Gastrocnemius medialis (tissue), 4 donors: ENCODE measurements at regions not wholly inside any gene's neighbourhood (a gene's known extent, or its start where the extent isn't known, plus 50 kb on each side); places are given as distances from the start of the nearest gene placed in this dataset.
"Not testable (repeated sequence)": the region's sequence is repeated elsewhere in the genome, so short reads cannot be mapped to it uniquely, and the experiment has no call there.

Source experiments
- ATAC-seq, 2 donors: fragments of 150-250 bp; one replicate each; pipeline ENCODE4 v1.9.1; 2016
- DNase-seq, 2 donors: peaks; one replicate each; pipeline ENCODE4 v3.0.0-alpha.2; 2019
- H3K27ac ChIP-seq, 4 donors: fragments of 200-600 bp; sonication (generic); 1 replicate in 1 of 4; 2 replicates in 3 of 4; pipeline ENCODE4 v1.5.1; 2016 to 2018; ENCODE audit warnings: mild to moderate bottlenecking in 2 of 4, moderate library complexity in 1 of 4
- H3K27me3 ChIP-seq, 3 donors: fragments of 200-600 bp; sonication (generic) in 2 of 3; 1 replicate in 1 of 3; 2 replicates in 2 of 3; pipeline versions ENCODE4 v1.5.1 to v1.6.0; 2016 to 2019; ENCODE audit warnings: mild to moderate bottlenecking in 1 of 3, moderate library complexity in 1 of 3
- H3K36me3 ChIP-seq, 2 donors: fragments of 200-600 bp; sonication (generic) in 1 of 2; one replicate each; pipeline ENCODE4 v1.5.1; 2017 to 2018
- H3K4me1 ChIP-seq, 2 donors: fragments of 200-600 bp; sonication (generic) in 1 of 2; one replicate each; pipeline ENCODE4 v1.5.1; 2016 to 2017; ENCODE audit warnings: mild to moderate bottlenecking in 2 of 2
- H3K4me3 ChIP-seq, 4 donors: fragments of 200-600 bp; sonication (generic) in 3 of 4; 1 replicate in 1 of 4; 2 replicates in 3 of 4; pipeline ENCODE4 v1.5.1; 2016 to 2019; ENCODE audit warnings: mild to moderate bottlenecking in 2 of 4
- H3K9me3 ChIP-seq, 3 donors: fragments of 200-600 bp; sonication (generic) in 2 of 3; 1 replicate in 1 of 3; 2 replicates in 2 of 3; pipeline ENCODE4 v1.5.1; 2016 to 2019
- CTCF ChIP-seq, 5 experiments: fragments of 450-650 bp in 3 of 5; fragments of 200-600 bp in 2 of 5; sonication (generic) in 2 of 5; IDR thresholded peaks in 4 of 5; conservative IDR thresholded peaks in 1 of 5; 1 replicate in 4 of 5; 2 replicates in 1 of 5; pipeline ENCODE4 v1.5.1; 2016 to 2019; ENCODE audit warnings: antibody characterized with exemption in 5 of 5, mild to moderate bottlenecking in 3 of 5, moderate library complexity in 3 of 5
- POLR2A ChIP-seq, 2 donors: fragments of 450-650 bp; IDR thresholded peaks; one replicate each; pipeline ENCODE4 v1.6.1; 2017; ENCODE audit warnings: antibody characterized with exemption in 2 of 2, mild to moderate bottlenecking in 2 of 2, moderate library complexity in 2 of 2
- in situ Hi-C, 4 donors: fragments of 200-750 bp; cut with MboI; loops; one replicate each; pipeline versions ENCODE4 v1.15.0 to v1.8.0; 2017; ENCODE audit warnings: low sequenced_read_pairs in 4 of 4
- intact Hi-C: fragments of 100-400 bp; cut with DNase I; formaldehyde crosslinking; loops from one replicate; pipeline ENCODE4 v1.15.1; 2023; ENCODE audit warnings: low total_unique reads

DNA sequence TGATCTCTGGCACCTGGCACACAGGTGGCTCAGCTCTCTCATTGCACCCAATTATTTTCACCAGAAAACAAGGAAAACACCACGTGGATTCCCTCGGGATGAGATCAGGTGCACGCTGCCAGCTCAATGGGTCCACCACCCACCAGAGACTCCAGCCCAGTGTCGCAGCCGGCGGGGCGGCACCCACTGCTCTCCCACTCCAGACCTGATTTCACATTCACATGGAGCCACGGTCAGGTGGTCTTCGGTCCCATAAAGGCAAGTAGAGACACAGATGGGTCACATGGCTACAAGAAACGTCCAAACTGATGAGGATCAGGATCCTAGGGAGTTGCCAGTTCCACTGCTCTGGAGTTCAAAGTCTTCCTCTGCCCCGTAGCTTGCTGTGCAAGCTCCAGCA, 217.6 kb downstream of the ANKRD30B start:
- intact Hi-C loops (no loop called here), in situ Hi-C loops (no loop called here)
- Histone ChIP-seq H3K4me3 (no peak overlapping the region), H3K27ac (no peak overlapping the region), H3K36me3 (no peaks in the 10 kb centered on the region), H3K9me3 (no peaks in the 10 kb centered on the region), H3K4me1 (peaks cover 0 to 3% of the 10 kb centered on the region in 2 donors), H3K27me3 (no peaks in the 10 kb centered on the region)
- ATAC-seq (no peak), DNase-seq (no peak)
- TF ChIP-seq CTCF (IDR thresholded peaks at IDR 0.05 in 4 of 5, conservative IDR thresholded peaks at IDR 0.05 in 1 of 5) = no peak
- TF ChIP-seq POLR2A (IDR thresholded peaks at IDR 0.05) = no peak

DNA sequence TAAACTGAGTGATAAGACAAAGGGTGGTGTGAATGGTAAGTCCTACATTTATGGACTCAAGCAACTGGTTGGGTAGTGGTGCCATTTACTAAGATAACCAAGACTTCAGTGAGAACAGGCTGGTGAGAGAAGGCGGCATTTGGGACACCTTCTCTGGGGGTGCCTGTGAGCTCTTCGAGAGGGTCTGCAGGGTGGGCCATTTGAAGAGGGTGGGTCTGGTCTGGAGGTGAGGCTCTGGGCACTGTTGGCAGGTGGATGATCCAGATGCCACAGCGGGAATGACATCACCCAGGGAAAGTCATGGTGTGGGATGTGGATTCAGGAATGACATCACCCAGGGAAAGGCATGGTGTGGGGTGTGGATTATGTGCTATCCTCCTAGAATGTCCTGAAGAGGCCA, 219.3 kb downstream of the ANKRD30B start:
- H3K9me3 ChIP-seq, H3K4me3 ChIP-seq, ATAC-seq, H3K36me3 ChIP-seq, intact Hi-C loops, H3K27me3 ChIP-seq, in situ Hi-C loops, H3K27ac ChIP-seq, DNase-seq: not testable (repeated sequence)
- H3K4me1 ChIP-seq = peaks cover 7 to 17% of the 10 kb centered on the region in 2 donors

DNA sequence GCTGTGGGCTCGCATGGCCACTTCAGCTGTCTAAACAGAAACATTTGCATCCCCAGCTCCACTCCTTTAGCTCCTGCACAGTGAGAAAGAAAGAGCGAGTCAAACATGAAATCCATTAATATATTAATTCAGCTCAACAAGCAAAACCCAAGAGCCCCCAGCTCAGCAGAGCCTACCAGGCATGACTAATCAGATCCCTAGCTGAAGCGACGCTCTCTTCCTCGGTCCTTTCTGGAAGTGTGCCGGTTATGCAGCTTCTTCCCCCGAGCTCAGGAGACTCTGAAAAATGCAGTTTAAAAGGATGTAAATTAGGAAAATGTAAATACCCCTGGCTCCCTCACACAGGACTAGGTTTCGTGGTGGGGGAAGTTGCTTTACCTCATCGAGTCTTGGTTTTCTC, 221.5 kb downstream of the ANKRD30B start:
- no peak for ATAC-seq
- no peak for DNase-seq
- in situ Hi-C loops = no loop called here
- Histone ChIP-seq H3K4me1 (peaks cover 7 to 18% of the 10 kb centered on the region in 2 donors), H3K27me3 (no peaks in the 10 kb centered on the region), H3K27ac (no peak overlapping the region), H3K36me3 (no peaks in the 10 kb centered on the region), H3K4me3 (no peak overlapping the region), H3K9me3 (no peaks in the 10 kb centered on the region)
- intact Hi-C loops = no loop called here
- no peak for TF ChIP-seq CTCF (IDR thresholded peaks at IDR 0.05 in 4 of 5, conservative IDR thresholded peaks at IDR 0.05 in 1 of 5)
- TF ChIP-seq POLR2A (IDR thresholded peaks at IDR 0.05) = no peak

- TF ChIP-seq POLR2A (IDR thresholded peaks at IDR 0.05) (no peak), CTCF (IDR thresholded peaks at IDR 0.05 in 4 of 5, conservative IDR thresholded peaks at IDR 0.05 in 1 of 5) (no peak)
- Histone ChIP-seq H3K9me3 (no peaks in the 10 kb centered on the region), H3K36me3 (no peaks in the 10 kb centered on the region), H3K4me1 (peaks cover 7 to 18% of the 10 kb centered on the region in 2 donors), H3K27me3 (no peaks in the 10 kb centered on the region), H3K27ac (no peak overlapping the region), H3K4me3 (no peak overlapping the region)
- intact Hi-C loops = no loop called here
- no peak for DNase-seq
- peak; percentile 69 to 79 for ATAC-seq
- in situ Hi-C loops = no loop called here
Measured at GRCh38 chr18:14970027-14970426, 222.1 kb downstream of the ANKRD30B start.

- intact Hi-C loops (no loop called here), in situ Hi-C loops (no loop called here)
- peak overlapping the region in 1 of 4 donors; percentile 55 for H3K27ac ChIP-seq
- H3K4me3 ChIP-seq = no peak overlapping the region
- no peaks in the 10 kb centered on the region for H3K27me3 ChIP-seq
- peaks cover 7 to 18% of the 10 kb centered on the region in 2 donors for H3K4me1 ChIP-seq
- H3K36me3 ChIP-seq = no peaks in the 10 kb centered on the region
- DNase-seq = no peak
- TF ChIP-seq CTCF (IDR thresholded peaks at IDR 0.05 in 4 of 5, conservative IDR thresholded peaks at IDR 0.05 in 1 of 5) (no peak), POLR2A (IDR thresholded peaks at IDR 0.05) (no peak)
- peak; percentile 73 to 77 for ATAC-seq
- no peaks in the 10 kb centered on the region for H3K9me3 ChIP-seq
Measured at GRCh38 chr18:14971461-14972185, 223.7 kb downstream of the ANKRD30B start.

DNA sequence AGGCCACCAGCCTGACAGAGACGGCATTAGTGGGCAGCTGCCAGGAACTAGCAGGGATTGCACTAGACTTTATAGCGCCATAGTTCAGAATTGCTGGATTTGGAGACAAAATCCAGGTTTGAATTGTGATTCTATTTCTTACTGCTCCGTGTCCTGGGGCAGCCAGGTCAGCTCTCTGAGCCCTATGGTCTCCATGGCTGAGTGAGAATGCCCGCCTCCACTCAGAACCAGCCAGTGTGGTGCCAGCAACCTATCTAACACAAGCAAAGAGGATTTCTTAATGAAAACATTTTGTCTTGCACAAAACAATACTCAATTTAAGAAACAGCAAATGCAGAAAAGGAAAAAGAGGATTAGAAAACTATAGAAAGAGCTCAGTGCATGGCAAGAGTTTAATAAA, 225.4 kb downstream of the ANKRD30B start:
- H3K4me1 ChIP-seq = peaks cover 7 to 18% of the 10 kb centered on the region in 2 donors

More for the DNA sequence above, 225.4 kb downstream of the ANKRD30B start:
- H3K9me3 ChIP-seq, intact Hi-C loops, H3K27me3 ChIP-seq, ATAC-seq, H3K4me3 ChIP-seq, in situ Hi-C loops, DNase-seq, H3K36me3 ChIP-seq, H3K27ac ChIP-seq: not testable (repeated sequence)
